ENCODE measurements at regions not wholly inside any gene's neighbourhood (a gene's known extent, or its start where the extent isn't known, plus 50 kb on each side); places are given as distances from the start of the nearest gene placed in this dataset.

GRCh38 chr1:90309806-90310205 is 314.9 kb downstream of the ZNF326 start:
- no peaks in the 10 kb centered on the region for H3K79me2 ChIP-seq (replicated peaks; ENCODE audit: insufficient read depth)
- no peaks in the 10 kb centered on the region for H3K9me2 ChIP-seq (ENCODE audit: insufficient read depth)
- no peak for DNase-seq (ENCODE audit: low spot score)
- H3K27ac ChIP-seq (ENCODE audit: low read depth): no peak overlapping the region
- H3K4me1 Mint-ChIP-seq: no peaks in the 10 kb centered on the region
- no peak overlapping the region for H3K4me3 Mint-ChIP-seq
- H3K27me3 Mint-ChIP-seq (ENCODE audit: insufficient read depth, low read depth, poor library complexity): peaks cover 3% of the 10 kb centered on the region
- H4K20me1 ChIP-seq (replicated peaks; ENCODE audit: insufficient read depth): no peaks in the 10 kb centered on the region
- H3F3A ChIP-seq (replicated peaks; ENCODE audit: low read depth): no peaks in the 10 kb centered on the region
- no peaks in the 10 kb centered on the region for H3K36me3 ChIP-seq (ENCODE audit: insufficient read depth)
- H3K4me1 ChIP-seq (ENCODE audit: insufficient read depth): no peaks in the 10 kb centered on the region
- H3K36me3 Mint-ChIP-seq (ENCODE audit: low read depth): no peaks in the 10 kb centered on the region
- ATAC-seq: no peak
- H3K9me3 Mint-ChIP-seq: no peaks in the 10 kb centered on the region
- H3K4me2 ChIP-seq: no peak overlapping the region
- TF ChIP-seq JUNB (IDR thresholded peaks at IDR 0.05; ENCODE audit: unreplicated experiment): no peak
- no peak for TF ChIP-seq ZNF114 (CRISPR knock-in tag; IDR thresholded peaks at IDR 0.05)
- no peak for TF ChIP-seq CTCF (conservative IDR thresholded peaks at IDR 0.05; ENCODE audit: low read depth in 2 of 2)
- no peak for TF ChIP-seq NANOG (IDR thresholded peaks at IDR 0.05; ENCODE audit: borderline replicate concordance)
- no peak for TF ChIP-seq CREB1 (CRISPR knock-in tag; IDR thresholded peaks at IDR 0.05; ENCODE audit: low read depth)
- no peak for TF ChIP-seq ZNF331 (CRISPR knock-in tag; IDR thresholded peaks at IDR 0.05; ENCODE audit: low read depth)
- no peak for TF ChIP-seq POLR2AphosphoS5 (IDR thresholded peaks at IDR 0.05; ENCODE audit: low read depth)
- H2AFZ ChIP-seq: no peak overlapping the region
- H3K4me3 ChIP-seq: no peak overlapping the region
- no peaks in the 10 kb centered on the region for H3K27me3 ChIP-seq (ENCODE audit: insufficient read depth)
- H3K27ac Mint-ChIP-seq: no peak overlapping the region

DNA sequence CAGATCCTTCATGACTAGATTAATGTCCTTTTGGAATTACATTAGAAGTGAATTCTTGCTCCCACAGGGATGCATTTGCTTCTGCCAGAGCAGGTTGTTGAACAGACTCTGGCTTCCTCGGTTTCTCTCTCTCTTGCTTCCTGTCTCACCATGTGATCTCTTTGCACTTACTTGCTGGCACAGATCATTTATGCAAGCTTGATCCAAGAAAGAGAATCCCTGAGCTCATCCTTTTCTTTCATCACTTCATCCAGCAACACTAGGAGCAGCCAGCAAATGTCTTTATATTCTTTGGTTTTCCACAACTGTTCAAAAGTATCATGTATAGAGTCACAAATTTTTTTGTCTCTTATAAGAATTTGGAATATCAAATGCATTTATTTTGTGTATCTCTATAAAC is 313.5 kb downstream of the ZNF326 start:
- H3K36me3 Mint-ChIP-seq (ENCODE audit: low read depth): no peaks in the 10 kb centered on the region
- Histone ChIP-seq H3K9me2 (ENCODE audit: insufficient read depth) (no peaks in the 10 kb centered on the region), H3K27ac (ENCODE audit: low read depth) (no peak overlapping the region), H3K4me2 (no peak overlapping the region), H3K4me3 (no peak overlapping the region), H3F3A (replicated peaks; ENCODE audit: low read depth) (no peaks in the 10 kb centered on the region), H3K36me3 (ENCODE audit: insufficient read depth) (no peaks in the 10 kb centered on the region), H4K20me1 (replicated peaks; ENCODE audit: insufficient read depth) (no peaks in the 10 kb centered on the region), H3K79me2 (replicated peaks; ENCODE audit: insufficient read depth) (no peaks in the 10 kb centered on the region), H2AFZ (no peak overlapping the region), H3K4me1 (ENCODE audit: insufficient read depth) (no peaks in the 10 kb centered on the region), H3K27me3 (ENCODE audit: insufficient read depth) (no peaks in the 10 kb centered on the region)
- no peak overlapping the region for H3K27ac Mint-ChIP-seq
- DNase-seq (ENCODE audit: low spot score) (no peak), ATAC-seq (no peak)
- peaks cover 3% of the 10 kb centered on the region for H3K27me3 Mint-ChIP-seq (ENCODE audit: insufficient read depth, low read depth, poor library complexity)
- no peaks in the 10 kb centered on the region for H3K4me1 Mint-ChIP-seq
- no peaks in the 10 kb centered on the region for H3K9me3 Mint-ChIP-seq
- H3K4me3 Mint-ChIP-seq: no peak overlapping the region
- TF ChIP-seq ZNF114 (CRISPR knock-in tag; IDR thresholded peaks at IDR 0.05) (no peak), CREB1 (CRISPR knock-in tag; IDR thresholded peaks at IDR 0.05; ENCODE audit: low read depth) (no peak), NANOG (IDR thresholded peaks at IDR 0.05; ENCODE audit: borderline replicate concordance) (no peak), EZH2phosphoT487 (IDR thresholded peaks at IDR 0.05; ENCODE audit: unreplicated experiment) (no peak), CTCF (conservative IDR thresholded peaks at IDR 0.05; ENCODE audit: low read depth in 2 of 2) (no peak)
- TF ChIP-seq, protein P1, sequence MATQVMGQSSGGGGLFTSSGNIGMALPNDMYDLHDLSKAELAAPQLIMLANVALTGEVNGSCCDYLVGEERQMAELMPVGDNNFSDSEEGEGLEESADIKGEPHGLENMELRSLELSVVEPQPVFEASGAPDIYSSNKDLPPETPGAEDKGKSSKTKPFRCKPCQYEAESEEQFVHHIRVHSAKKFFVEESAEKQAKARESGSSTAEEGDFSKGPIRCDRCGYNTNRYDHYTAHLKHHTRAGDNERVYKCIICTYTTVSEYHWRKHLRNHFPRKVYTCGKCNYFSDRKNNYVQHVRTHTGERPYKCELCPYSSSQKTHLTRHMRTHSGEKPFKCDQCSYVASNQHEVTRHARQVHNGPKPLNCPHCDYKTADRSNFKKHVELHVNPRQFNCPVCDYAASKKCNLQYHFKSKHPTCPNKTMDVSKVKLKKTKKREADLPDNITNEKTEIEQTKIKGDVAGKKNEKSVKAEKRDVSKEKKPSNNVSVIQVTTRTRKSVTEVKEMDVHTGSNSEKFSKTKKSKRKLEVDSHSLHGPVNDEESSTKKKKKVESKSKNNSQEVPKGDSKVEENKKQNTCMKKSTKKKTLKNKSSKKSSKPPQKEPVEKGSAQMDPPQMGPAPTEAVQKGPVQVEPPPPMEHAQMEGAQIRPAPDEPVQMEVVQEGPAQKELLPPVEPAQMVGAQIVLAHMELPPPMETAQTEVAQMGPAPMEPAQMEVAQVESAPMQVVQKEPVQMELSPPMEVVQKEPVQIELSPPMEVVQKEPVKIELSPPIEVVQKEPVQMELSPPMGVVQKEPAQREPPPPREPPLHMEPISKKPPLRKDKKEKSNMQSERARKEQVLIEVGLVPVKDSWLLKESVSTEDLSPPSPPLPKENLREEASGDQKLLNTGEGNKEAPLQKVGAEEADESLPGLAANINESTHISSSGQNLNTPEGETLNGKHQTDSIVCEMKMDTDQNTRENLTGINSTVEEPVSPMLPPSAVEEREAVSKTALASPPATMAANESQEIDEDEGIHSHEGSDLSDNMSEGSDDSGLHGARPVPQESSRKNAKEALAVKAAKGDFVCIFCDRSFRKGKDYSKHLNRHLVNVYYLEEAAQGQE (IDR thresholded peaks at IDR 0.05; ENCODE audit: unreplicated experiment): no peak

Measured in GM23338 (cell line).